ENCODE measurements at regions not wholly inside any gene's neighbourhood (a gene's known extent, or its start where the extent isn't known, plus 50 kb on each side); places are given as distances from the start of the nearest gene placed in this dataset.

GRCh38 chr5:174518512-174518911, 205.9 kb upstream of the MSX2 start:
- Histone ChIP-seq H3K27me3 (peaks cover 11% of the 10 kb centered on the region), H3K4me3 (no peak overlapping the region), H3K36me3 (no peaks in the 10 kb centered on the region), H3K27ac (no peak overlapping the region), H3K9me3 (peaks cover 3% of the 10 kb centered on the region), H3K4me1 (no peaks in the 10 kb centered on the region)
- TF ChIP-seq EP300 (IDR thresholded peaks at IDR 0.05) (no peak), POLR2AphosphoS5 (IDR thresholded peaks at IDR 0.05) (no peak), POLR2A (IDR thresholded peaks at IDR 0.05) (no peak), CTCF (IDR thresholded peaks at IDR 0.05) (no peak)
- no peak for DNase-seq (ENCODE audit: low spot score in 2 of 2)
- WGBS: 70% methylated on average over 7 of the region's 7 CpGs

GRCh38 chr5:174520420-174521396, 203.7 kb upstream of the MSX2 start:
- H3K4me3 ChIP-seq: no peak overlapping the region
- 64% methylated on average over 19 of the region's 19 CpGs for WGBS
- peaks cover 9% of the 10 kb centered on the region for H3K27me3 ChIP-seq
- H3K27ac ChIP-seq: no peak overlapping the region
- H3K36me3 ChIP-seq: no peaks in the 10 kb centered on the region
- TF ChIP-seq CTCF (IDR thresholded peaks at IDR 0.05) (no peak), POLR2AphosphoS5 (IDR thresholded peaks at IDR 0.05) (no peak), EP300 (IDR thresholded peaks at IDR 0.05) (no peak), POLR2A (IDR thresholded peaks at IDR 0.05) (no peak)
- DNase-seq (ENCODE audit: low spot score in 2 of 2): no peak
- H3K4me1 ChIP-seq: no peaks in the 10 kb centered on the region
- H3K9me3 ChIP-seq: peaks cover 3% of the 10 kb centered on the region

- H3K4me1 ChIP-seq: no peaks in the 10 kb centered on the region
- WGBS: 79% methylated on average over 1 of the region's 1 CpG
These were observed 202.9 kb upstream of the MSX2 start for GRCh38 chr5:174521449-174521848.

GRCh38 chr5:174522480-174523260, 201.7 kb upstream of the MSX2 start:
- Histone ChIP-seq H3K36me3 (no peaks in the 10 kb centered on the region), H3K4me1 (no peaks in the 10 kb centered on the region), H3K27me3 (peaks cover 8% of the 10 kb centered on the region), H3K27ac (no peak overlapping the region), H3K4me3 (no peak overlapping the region), H3K9me3 (no peaks in the 10 kb centered on the region)
- 49% methylated on average over 2 of the region's 2 CpGs for WGBS
- DNase-seq (ENCODE audit: low spot score in 2 of 2): no peak
- TF ChIP-seq EP300 (IDR thresholded peaks at IDR 0.05) (no peak), POLR2AphosphoS5 (IDR thresholded peaks at IDR 0.05) (no peak), CTCF (IDR thresholded peaks at IDR 0.05) (no peak), POLR2A (IDR thresholded peaks at IDR 0.05) (no peak)

More at GRCh38 chr5:174521449-174521848, 202.9 kb upstream of the MSX2 start:
- H3K27me3 ChIP-seq: peaks cover 12% of the 10 kb centered on the region
- no peak overlapping the region for H3K27ac ChIP-seq
- DNase-seq (ENCODE audit: low spot score in 2 of 2): no peak
- no peak overlapping the region for H3K4me3 ChIP-seq
- H3K9me3 ChIP-seq: peaks cover 3% of the 10 kb centered on the region
- H3K36me3 ChIP-seq: no peaks in the 10 kb centered on the region
- TF ChIP-seq POLR2AphosphoS5 (IDR thresholded peaks at IDR 0.05) (no peak), CTCF (IDR thresholded peaks at IDR 0.05) (no peak), POLR2A (IDR thresholded peaks at IDR 0.05) (no peak), EP300 (IDR thresholded peaks at IDR 0.05) (no peak)

Measured in suprapubic skin (tissue), 4 donors.